ENCODE measurements at regions not wholly inside any gene's neighbourhood (a gene's known extent, or its start where the extent isn't known, plus 50 kb on each side); places are given as distances from the start of the nearest gene placed in this dataset.
A peak's percentile ranks its signal among the peaks of the same experiment; 100 is the strongest.
"Not testable (repeated sequence)": the region's sequence is repeated elsewhere in the genome, so short reads cannot be mapped to it uniquely, and the experiment has no call there.

DNA sequence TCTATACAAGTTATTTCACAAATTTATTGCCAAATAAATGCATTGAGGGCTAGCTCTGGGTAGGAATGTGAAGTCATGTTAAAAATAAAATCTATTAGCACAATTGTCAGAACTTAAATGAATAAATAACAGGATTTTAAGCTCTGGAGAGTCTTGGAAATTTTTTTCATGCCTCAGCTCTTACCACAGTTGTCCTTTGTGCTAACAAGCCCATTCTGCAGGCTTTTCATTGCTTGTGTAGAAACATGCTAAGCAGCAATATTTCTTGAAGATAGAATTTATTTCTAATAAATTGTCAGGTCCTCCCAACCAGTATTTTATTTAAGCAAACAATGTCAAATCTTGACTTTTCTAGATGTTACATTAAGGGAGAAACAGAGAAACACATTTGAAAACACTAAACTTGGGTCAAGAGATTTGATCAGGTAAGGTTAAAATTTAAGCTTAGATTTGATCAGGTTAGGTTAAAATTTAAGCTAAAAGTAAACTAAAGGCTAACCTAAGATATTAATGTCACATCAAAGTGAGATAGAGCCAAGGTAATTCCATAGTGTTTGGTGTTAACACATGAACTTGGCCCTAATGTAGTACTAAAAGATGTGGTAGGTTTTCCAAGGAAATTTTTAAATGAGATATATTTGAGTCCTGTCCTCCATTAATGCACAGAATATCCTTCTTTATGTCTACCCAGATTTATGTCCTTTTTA lies 179.1 kb upstream of the IL1RAPL1 start:
- TF ChIP-seq, protein P1, sequence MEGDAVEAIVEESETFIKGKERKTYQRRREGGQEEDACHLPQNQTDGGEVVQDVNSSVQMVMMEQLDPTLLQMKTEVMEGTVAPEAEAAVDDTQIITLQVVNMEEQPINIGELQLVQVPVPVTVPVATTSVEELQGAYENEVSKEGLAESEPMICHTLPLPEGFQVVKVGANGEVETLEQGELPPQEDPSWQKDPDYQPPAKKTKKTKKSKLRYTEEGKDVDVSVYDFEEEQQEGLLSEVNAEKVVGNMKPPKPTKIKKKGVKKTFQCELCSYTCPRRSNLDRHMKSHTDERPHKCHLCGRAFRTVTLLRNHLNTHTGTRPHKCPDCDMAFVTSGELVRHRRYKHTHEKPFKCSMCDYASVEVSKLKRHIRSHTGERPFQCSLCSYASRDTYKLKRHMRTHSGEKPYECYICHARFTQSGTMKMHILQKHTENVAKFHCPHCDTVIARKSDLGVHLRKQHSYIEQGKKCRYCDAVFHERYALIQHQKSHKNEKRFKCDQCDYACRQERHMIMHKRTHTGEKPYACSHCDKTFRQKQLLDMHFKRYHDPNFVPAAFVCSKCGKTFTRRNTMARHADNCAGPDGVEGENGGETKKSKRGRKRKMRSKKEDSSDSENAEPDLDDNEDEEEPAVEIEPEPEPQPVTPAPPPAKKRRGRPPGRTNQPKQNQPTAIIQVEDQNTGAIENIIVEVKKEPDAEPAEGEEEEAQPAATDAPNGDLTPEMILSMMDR (IDR thresholded peaks at IDR 0.05), result no peak
- intact Hi-C loops (cut with DNase I), result no loop called here
- Histone ChIP-seq H3K9me3 (no peaks in the 10 kb centered on the region), H3K27ac (no peak overlapping the region), H3K27me3 (no peaks in the 10 kb centered on the region), H3K36me3 (no peaks in the 10 kb centered on the region), H3K4me3 (no peak overlapping the region), H3K4me1 (peaks cover 0 to 8% (median 4%) of the 10 kb centered on the region in 3 donors)
- ATAC-seq, result peak in 3 of 4 donors; percentile 30 to 95 (median 69)
- no peak for DNase-seq
- FAIRE-seq, result no peak

DNA sequence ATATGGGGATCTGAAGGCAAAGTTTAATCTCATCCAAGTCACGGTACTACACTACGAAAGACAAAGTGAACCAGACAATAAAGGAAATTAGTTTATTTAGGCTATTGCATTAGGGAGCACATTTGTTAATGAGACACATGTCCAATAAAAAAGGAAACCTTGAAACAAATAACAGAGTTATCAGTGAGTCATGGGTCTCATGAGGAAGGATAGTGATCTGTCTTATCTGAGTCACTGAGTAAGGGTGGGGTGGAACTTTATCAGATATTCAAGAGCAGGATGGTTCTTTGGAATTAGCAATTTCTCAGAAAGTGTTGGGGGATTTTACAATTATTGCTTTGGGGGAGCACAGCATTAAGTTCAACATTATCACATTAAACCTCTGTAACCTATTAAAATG lies 188.9 kb upstream of the IL1RAPL1 start:
- TF ChIP-seq, protein P1 (IDR thresholded peaks at IDR 0.05), result no peak
- intact Hi-C loops (cut with DNase I), result no loop called here
- FAIRE-seq (no peak), DNase-seq (no peak), ATAC-seq (no peak)
- WGBS, 2 donors, result 83 to 88% methylated on average over 2 of the region's 2 CpGs
- no peaks in the 10 kb centered on the region for H3K36me3 ChIP-seq
- H3K4me1 ChIP-seq, result no peaks in the 10 kb centered on the region
- H3K9me3 ChIP-seq, result no peaks in the 10 kb centered on the region
- H3K27ac ChIP-seq, result no peak overlapping the region
- H3K27me3 ChIP-seq, result no peaks in the 10 kb centered on the region
- H3K4me3 ChIP-seq, result no peak overlapping the region

DNA sequence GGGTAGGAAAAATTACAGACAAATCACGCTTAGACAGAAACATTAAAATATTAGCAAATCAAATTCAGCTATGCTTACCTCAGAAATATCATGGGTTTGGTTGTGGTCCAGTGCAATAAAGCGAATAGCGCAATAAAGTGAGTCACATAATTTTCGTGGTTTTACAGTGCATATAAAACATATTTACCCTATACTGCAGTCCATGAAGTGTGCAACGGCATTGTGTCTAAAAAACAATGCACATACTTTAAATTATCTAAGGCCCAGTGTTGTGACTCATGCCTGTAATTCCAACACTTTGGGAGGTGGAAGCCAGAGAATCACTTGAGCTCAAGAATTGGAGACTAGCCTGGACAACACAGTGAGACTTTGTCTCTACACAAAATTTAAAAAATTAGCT lies 195.7 kb upstream of the IL1RAPL1 start:
- H3K4me1 ChIP-seq, result no peaks in the 10 kb centered on the region
- H3K36me3 ChIP-seq, result no peaks in the 10 kb centered on the region
- H3K4me3 ChIP-seq, result no peak overlapping the region
- WGBS, 2 donors, result 83 to 91% methylated on average over 5 of the region's 5 CpGs
- TF ChIP-seq, protein P1 (IDR thresholded peaks at IDR 0.05), result no peak
- no peak overlapping the region for H3K27ac ChIP-seq
- FAIRE-seq, result peak; percentile 63
- ATAC-seq, result no peak
- H3K9me3 ChIP-seq, result no peaks in the 10 kb centered on the region
- no peak for DNase-seq
- H3K27me3 ChIP-seq, result no peaks in the 10 kb centered on the region
- intact Hi-C loops (cut with DNase I), result no loop called here

DNA sequence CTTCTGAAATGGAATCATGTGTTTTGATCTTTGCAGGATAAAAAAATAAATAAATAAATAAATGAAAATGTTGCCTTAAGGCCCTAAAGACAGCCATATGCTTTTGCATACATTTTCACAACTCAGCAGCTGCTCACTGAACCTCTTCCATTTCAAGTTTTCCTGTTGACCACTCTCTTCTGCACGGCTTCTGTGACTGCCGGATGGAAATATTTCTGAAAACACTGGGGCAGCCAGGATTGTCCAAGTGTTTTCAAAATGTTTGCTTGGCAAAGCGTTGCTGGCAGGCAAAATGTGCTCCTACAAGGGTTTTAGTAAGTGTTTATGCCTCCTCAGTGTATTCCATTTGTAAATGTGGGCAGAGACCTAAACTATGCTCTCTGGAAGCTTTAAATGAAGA lies 208.1 kb upstream of the IL1RAPL1 start:
- intact Hi-C loops (cut with DNase I), result no loop called here
- H3K9me3 ChIP-seq, result no peaks in the 10 kb centered on the region
- H3K36me3 ChIP-seq, result no peaks in the 10 kb centered on the region
- DNase-seq, result no peak
- H3K27ac ChIP-seq, result no peak overlapping the region
- H3K4me1 ChIP-seq, result no peaks in the 10 kb centered on the region
- no peak for FAIRE-seq
- no peak overlapping the region for H3K4me3 ChIP-seq
- no peak for ATAC-seq
- H3K27me3 ChIP-seq, result no peaks in the 10 kb centered on the region
- TF ChIP-seq, protein P1 (IDR thresholded peaks at IDR 0.05), result no peak
- whole genome bisulfite sequencing, 2 donors, result 56 to 81% methylated on average over 3 of the region's 3 CpGs

GRCh38 chrX:28367649-28368048 lies 219.6 kb upstream of the IL1RAPL1 start:
- H3K27me3 ChIP-seq; H3K4me3 ChIP-seq; ATAC-seq; H3K27ac ChIP-seq; H3K9me3 ChIP-seq; H3K4me1 ChIP-seq; FAIRE-seq; H3K36me3 ChIP-seq; intact Hi-C loops (cut with DNase I): not testable (repeated sequence)
- 76 to 84% methylated on average over 11 of the region's 11 CpGs for WGBS, 2 donors
- peak in 1 of 6 donors; percentile 33 for DNase-seq
